K562 (cell line): ENCODE measurements at regions not wholly inside any gene's neighbourhood (a gene's known extent, or its start where the extent isn't known, plus 50 kb on each side); places are given as distances from the start of the nearest gene placed in this dataset.
A peak's percentile ranks its signal among the peaks of the same experiment; 100 is the strongest.

Experiments used
- CC2D1A ChIP-seq: fragments of 450-650 bp; IDR thresholded peaks from 2 replicates; pipeline ENCODE4 v1.6.1; 2017; ENCODE audit warnings: mild to moderate bottlenecking
- EGR1 ChIP-seq: fragments of 450-650 bp; conservative IDR thresholded peaks from 2 replicates; pipeline ENCODE4 v1.6.1; 2017; ENCODE audit warnings: mild to moderate bottlenecking
- ELF2 ChIP-seq: fragments of 250-450 bp; sonication (Bioruptor Pico); IDR thresholded peaks from 2 replicates; pipeline ENCODE4 v1.5.0; 2021; ENCODE audit warnings: mild to moderate bottlenecking
- POLR3A ChIP-seq: IDR thresholded peaks from 2 replicates; pipeline ENCODE4 v1.6.1; 2011; ENCODE audit warnings: borderline replicate concordance, mild to moderate bottlenecking, moderate library complexity; ENCODE audit not compliant: insufficient read length, insufficient read depth; ENCODE audit errors: extremely low read depth
- SNIP1 ChIP-seq: fragments of 450-650 bp; IDR thresholded peaks from 2 replicates; pipeline ENCODE4 v1.7.1; 2017; ENCODE audit warnings: low read depth, mild to moderate bottlenecking
- ZFP1 ChIP-seq: fragments of 450-650 bp; formaldehyde crosslinking; IDR thresholded peaks from 2 replicates; pipeline ENCODE4 v1.4.0; 2020; ENCODE audit warnings: mild to moderate bottlenecking, mixed read lengths
- TF ChIP-seq, protein P1 (sequence below), 2 experiments: fragments of 200-800 bp in 1 of 2; sonication (Bioruptor generic) in 1 of 2; sonication (generic) in 1 of 2; formaldehyde crosslinking in 1 of 2; IDR thresholded peaks in 1 of 2; conservative IDR thresholded peaks in 1 of 2; 2 replicates each; pipeline versions ENCODE4 v1.5.0 to v1.6.1; 2016 to 2020; ENCODE audit warnings: missing compliant biosample characterization in 1 of 2, missing genetic modification characterization in 1 of 2, missing genetic modification reagents in 1 of 2
- TF ChIP-seq, protein P2 (sequence below): fragments of 450-650 bp; IDR thresholded peaks from 2 replicates; pipeline ENCODE4 v1.6.1; 2016
- TF ChIP-seq, protein P3 (sequence below), 2 experiments: fragments of 450-650 bp; IDR thresholded peaks; 2 replicates each; pipeline ENCODE4 v1.6.1; 2016; ENCODE audit warnings: mild to moderate bottlenecking in 2 of 2, borderline replicate concordance in 1 of 2, low read depth in 1 of 2, moderate library complexity in 1 of 2
- TF ChIP-seq, protein P4 (sequence below): sonication (generic); formaldehyde crosslinking; IDR thresholded peaks from 2 replicates; pipeline ENCODE4 v1.8.0; 2022; ENCODE audit warnings: missing genetic modification reagents, mild to moderate bottlenecking, borderline replicate concordance
- TF ChIP-seq, protein P5 (sequence below): fragments of 450-650 bp; formaldehyde crosslinking; IDR thresholded peaks from 2 replicates; pipeline ENCODE4 v1.4.0; 2020; ENCODE audit warnings: mild to moderate bottlenecking, moderate library complexity

DNA sequence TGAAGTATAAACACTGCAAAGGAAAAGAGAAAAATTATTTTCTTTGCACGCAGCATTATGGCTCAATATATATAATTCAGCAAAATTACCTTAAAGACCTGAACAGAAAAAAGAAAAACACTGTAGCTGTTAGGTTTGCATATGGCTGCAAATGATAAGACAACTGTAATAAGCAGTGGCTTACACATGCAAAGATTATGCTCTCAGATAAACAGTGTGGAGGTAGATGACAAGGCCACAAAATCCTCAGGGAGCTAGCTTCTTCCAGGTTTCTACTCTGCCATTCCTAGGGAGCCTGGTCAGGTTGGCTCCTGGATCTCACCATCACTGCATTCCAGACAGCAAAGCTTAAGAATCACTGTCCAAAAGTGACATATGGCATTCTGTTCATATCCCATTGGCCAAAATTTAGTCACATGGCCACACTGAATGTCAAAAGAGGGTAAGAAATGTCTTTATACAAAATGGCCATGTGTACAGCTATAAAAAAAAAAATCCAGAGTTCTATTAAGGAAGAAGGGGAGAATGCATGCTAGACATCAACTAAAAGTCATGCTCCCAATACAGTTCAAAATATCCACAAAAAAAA lies 195.2 kb upstream of the SLC7A11 start (continued):
- TF ChIP-seq, protein P1, sequence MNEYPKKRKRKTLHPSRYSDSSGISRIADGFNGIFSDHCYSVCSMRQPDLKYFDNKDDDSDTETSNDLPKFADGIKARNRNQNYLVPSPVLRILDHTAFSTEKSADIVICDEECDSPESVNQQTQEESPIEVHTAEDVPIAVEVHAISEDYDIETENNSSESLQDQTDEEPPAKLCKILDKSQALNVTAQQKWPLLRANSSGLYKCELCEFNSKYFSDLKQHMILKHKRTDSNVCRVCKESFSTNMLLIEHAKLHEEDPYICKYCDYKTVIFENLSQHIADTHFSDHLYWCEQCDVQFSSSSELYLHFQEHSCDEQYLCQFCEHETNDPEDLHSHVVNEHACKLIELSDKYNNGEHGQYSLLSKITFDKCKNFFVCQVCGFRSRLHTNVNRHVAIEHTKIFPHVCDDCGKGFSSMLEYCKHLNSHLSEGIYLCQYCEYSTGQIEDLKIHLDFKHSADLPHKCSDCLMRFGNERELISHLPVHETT (CRISPR knock-in tag; conservative IDR thresholded peaks at IDR 0.05 in 1 of 2, IDR thresholded peaks at IDR 0.05 in 1 of 2): peak in 1 of 2 experiments; percentile 68; a peak in 1 of 4 replicates
- TF ChIP-seq, protein P2, sequence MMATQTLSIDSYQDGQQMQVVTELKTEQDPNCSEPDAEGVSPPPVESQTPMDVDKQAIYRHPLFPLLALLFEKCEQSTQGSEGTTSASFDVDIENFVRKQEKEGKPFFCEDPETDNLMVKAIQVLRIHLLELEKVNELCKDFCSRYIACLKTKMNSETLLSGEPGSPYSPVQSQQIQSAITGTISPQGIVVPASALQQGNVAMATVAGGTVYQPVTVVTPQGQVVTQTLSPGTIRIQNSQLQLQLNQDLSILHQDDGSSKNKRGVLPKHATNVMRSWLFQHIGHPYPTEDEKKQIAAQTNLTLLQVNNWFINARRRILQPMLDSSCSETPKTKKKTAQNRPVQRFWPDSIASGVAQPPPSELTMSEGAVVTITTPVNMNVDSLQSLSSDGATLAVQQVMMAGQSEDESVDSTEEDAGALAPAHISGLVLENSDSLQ: peak; percentile 28; the same call in 1 of the 2 replicates
- no peak for TF ChIP-seq POLR3A
- TF ChIP-seq ELF2 (CRISPR knock-in tag): no peak
- TF ChIP-seq EGR1: no peak
- no peak for TF ChIP-seq SNIP1
- TF ChIP-seq, protein P3, sequence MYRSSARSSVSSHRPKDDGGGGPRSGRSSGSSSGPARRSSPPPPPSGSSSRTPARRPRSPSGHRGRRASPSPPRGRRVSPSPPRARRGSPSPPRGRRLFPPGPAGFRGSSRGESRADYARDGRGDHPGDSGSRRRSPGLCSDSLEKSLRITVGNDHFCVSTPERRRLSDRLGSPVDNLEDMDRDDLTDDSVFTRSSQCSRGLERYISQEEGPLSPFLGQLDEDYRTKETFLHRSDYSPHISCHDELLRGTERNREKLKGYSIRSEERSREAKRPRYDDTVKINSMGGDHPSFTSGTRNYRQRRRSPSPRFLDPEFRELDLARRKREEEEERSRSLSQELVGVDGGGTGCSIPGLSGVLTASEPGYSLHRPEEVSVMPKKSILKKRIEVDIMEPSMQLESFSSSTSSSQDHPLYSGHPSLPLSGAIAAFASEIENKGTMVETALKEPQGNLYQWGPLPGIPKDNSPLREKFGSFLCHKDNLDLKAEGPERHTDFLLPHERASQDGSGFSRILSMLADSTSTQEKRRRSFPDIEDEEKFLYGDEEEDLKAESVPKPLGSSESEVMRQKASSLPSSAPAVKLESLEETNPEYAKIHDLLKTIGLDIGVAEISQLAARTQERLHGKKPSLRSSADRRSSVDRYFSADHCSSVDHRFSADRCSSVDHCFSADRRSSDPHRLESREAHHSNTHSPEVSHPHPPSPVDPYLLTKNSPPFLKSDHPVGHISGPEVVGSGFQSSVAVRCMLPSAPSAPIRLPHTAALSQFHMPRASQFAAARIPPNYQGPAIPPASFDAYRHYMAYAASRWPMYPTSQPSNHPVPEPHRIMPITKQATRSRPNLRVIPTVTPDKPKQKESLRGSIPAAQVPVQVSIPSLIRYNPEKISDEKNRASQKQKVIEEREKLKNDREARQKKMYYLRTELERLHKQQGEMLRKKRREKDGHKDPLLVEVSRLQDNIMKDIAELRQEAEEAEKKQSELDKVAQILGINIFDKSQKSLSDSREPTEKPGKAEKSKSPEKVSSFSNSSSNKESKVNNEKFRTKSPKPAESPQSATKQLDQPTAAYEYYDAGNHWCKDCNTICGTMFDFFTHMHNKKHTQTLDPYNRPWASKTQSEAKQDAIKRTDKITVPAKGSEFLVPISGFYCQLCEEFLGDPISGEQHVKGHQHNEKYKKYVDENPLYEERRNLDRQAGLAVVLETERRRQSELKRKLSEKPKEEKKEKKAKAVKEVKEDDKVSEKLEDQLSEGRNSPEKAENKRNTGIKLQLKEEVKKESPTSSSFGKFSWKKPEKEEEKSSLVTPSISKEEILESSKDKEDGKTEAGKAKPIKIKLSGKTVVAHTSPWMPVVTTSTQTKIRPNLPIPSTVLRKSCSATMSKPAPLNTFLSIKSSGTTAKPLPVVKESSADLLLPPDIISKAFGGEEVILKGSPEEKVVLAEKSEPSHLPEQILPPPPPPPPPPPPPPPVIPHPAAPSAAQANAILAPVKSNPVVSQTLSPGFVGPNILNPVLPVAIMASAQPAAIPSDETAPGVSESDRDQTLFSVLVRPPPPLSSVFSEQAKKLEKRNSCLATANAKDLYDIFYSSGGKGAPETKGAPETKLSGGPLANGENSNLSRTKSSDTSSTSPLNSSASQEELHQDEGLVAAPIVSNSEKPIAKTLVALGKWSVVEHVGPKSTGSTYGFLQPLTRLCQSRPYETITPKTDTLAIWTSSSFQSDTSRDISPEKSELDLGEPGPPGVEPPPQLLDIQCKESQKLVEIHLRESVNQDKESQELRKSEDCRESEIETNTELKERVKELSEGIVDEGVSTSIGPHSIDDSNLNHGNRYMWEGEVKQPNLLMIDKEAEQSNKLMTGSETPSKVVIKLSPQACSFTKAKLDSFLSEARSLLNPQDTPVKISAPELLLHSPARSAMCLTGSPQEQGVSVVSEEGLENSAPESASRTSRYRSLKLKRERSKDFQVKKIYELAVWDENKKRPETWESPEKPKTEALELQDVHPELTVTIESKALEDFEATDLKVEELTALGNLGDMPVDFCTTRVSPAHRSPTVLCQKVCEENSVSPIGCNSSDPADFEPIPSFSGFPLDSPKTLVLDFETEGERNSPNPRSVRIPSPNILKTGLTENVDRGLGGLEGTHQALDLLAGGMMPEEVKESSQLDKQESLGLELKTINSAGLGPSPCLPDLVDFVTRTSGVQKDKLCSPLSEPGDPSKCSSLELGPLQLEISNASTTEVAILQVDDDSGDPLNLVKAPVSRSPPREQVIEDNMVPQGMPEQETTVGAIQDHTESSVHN (IDR thresholded peaks at IDR 0.05; ENCODE audit: borderline replicate concordance in 1 of 2, low read depth in 1 of 2): no peak
- no peak for TF ChIP-seq ZFP1 (CRISPR knock-in tag)
- TF ChIP-seq CC2D1A: 0 out of 2 replicates have a peak, but pooled peaks have one; percentile 13
- TF ChIP-seq, protein P4, sequence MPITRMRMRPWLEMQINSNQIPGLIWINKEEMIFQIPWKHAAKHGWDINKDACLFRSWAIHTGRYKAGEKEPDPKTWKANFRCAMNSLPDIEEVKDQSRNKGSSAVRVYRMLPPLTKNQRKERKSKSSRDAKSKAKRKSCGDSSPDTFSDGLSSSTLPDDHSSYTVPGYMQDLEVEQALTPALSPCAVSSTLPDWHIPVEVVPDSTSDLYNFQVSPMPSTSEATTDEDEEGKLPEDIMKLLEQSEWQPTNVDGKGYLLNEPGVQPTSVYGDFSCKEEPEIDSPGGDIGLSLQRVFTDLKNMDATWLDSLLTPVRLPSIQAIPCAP (CRISPR knock-in tag): no peak
- TF ChIP-seq, protein P5, sequence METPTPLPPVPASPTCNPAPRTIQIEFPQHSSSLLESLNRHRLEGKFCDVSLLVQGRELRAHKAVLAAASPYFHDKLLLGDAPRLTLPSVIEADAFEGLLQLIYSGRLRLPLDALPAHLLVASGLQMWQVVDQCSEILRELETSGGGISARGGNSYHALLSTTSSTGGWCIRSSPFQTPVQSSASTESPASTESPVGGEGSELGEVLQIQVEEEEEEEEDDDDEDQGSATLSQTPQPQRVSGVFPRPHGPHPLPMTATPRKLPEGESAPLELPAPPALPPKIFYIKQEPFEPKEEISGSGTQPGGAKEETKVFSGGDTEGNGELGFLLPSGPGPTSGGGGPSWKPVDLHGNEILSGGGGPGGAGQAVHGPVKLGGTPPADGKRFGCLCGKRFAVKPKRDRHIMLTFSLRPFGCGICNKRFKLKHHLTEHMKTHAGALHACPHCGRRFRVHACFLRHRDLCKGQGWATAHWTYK (CRISPR knock-in tag): 0 out of 2 replicates have a peak, but pooled peaks have one; percentile 41
